ENCODE measurements at regions not wholly inside any gene's neighbourhood (a gene's known extent, or its start where the extent isn't known, plus 50 kb on each side); places are given as distances from the start of the nearest gene placed in this dataset.

DNA sequence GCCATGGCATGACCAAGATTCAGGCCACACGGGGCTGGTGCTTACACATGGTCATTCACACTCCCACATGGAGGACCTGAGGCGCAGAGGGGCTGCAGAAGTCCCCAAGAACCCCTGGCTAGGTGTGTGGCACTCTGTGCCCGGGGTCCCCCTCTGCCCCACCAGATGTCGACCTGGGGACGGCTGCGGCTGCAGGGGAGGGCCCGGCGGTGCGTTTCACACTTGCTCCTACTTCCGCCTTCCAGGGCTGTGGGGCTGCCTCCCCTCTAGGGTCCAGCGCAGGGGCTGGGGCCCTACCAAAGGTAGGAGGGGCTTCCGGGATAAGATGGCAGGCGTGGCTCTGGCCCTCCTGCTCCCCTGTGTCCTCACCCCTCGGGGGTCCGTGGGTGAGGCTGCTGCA is 81.1 kb upstream of the SLCO4A1 start:
- intact Hi-C loops (cut with micrococcal nuclease; ENCODE audit: unreplicated experiment): no loop called here
- in situ Hi-C loops (cut with HindIII; ENCODE audit: low pct_unique_long_range_greater_than_20kb, low sequenced_read_pairs): no loop called here
- Histone ChIP-seq H3K9me3 (ENCODE audit: control insufficient read depth, insufficient read depth, low read depth, low read length) (no peaks in the 10 kb centered on the region), H3K4me1 (ENCODE audit: control insufficient read depth, insufficient read depth, low read length) (peaks cover 46% of the 10 kb centered on the region), H3K4me3 (ENCODE audit: low read depth in 2 of 2, low read length in 2 of 2) (no peak overlapping the region), H3K27ac (ENCODE audit: low read length) (peak overlapping the region; percentile 17; the same call in 1 of the 2 replicates), H3K27me3 (ENCODE audit: control insufficient read depth, insufficient read depth, low read length) (no peaks in the 10 kb centered on the region), H3K36me3 (ENCODE audit: control insufficient read depth, insufficient read depth, low read length) (no peaks in the 10 kb centered on the region)
- no TSS peak for BruUV-seq (replicated peaks)
- ATAC-seq (no peak), DNase-seq (ENCODE audit: low read depth, low spot score) (no peak)
- POLR2A ChIA-PET: no interaction called here
- TF ChIP-seq, protein P1, sequence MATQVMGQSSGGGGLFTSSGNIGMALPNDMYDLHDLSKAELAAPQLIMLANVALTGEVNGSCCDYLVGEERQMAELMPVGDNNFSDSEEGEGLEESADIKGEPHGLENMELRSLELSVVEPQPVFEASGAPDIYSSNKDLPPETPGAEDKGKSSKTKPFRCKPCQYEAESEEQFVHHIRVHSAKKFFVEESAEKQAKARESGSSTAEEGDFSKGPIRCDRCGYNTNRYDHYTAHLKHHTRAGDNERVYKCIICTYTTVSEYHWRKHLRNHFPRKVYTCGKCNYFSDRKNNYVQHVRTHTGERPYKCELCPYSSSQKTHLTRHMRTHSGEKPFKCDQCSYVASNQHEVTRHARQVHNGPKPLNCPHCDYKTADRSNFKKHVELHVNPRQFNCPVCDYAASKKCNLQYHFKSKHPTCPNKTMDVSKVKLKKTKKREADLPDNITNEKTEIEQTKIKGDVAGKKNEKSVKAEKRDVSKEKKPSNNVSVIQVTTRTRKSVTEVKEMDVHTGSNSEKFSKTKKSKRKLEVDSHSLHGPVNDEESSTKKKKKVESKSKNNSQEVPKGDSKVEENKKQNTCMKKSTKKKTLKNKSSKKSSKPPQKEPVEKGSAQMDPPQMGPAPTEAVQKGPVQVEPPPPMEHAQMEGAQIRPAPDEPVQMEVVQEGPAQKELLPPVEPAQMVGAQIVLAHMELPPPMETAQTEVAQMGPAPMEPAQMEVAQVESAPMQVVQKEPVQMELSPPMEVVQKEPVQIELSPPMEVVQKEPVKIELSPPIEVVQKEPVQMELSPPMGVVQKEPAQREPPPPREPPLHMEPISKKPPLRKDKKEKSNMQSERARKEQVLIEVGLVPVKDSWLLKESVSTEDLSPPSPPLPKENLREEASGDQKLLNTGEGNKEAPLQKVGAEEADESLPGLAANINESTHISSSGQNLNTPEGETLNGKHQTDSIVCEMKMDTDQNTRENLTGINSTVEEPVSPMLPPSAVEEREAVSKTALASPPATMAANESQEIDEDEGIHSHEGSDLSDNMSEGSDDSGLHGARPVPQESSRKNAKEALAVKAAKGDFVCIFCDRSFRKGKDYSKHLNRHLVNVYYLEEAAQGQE (IDR thresholded peaks at IDR 0.05; ENCODE audit: insufficient read depth in 1 of 2, low read depth in 2 of 2, low read length in 1 of 2): no peak
- TF ChIP-seq, protein P2, sequence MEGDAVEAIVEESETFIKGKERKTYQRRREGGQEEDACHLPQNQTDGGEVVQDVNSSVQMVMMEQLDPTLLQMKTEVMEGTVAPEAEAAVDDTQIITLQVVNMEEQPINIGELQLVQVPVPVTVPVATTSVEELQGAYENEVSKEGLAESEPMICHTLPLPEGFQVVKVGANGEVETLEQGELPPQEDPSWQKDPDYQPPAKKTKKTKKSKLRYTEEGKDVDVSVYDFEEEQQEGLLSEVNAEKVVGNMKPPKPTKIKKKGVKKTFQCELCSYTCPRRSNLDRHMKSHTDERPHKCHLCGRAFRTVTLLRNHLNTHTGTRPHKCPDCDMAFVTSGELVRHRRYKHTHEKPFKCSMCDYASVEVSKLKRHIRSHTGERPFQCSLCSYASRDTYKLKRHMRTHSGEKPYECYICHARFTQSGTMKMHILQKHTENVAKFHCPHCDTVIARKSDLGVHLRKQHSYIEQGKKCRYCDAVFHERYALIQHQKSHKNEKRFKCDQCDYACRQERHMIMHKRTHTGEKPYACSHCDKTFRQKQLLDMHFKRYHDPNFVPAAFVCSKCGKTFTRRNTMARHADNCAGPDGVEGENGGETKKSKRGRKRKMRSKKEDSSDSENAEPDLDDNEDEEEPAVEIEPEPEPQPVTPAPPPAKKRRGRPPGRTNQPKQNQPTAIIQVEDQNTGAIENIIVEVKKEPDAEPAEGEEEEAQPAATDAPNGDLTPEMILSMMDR (IDR thresholded peaks at IDR 0.05): no peak
- no peak for TF ChIP-seq SIN3A (IDR thresholded peaks at IDR 0.05; ENCODE audit: borderline replicate concordance, insufficient read depth, low read depth, low read length)
- no peak for TF ChIP-seq POLR2AphosphoS5 (IDR thresholded peaks at IDR 0.05; ENCODE audit: low read depth, low read length)
- TF ChIP-seq TCF7L2 (IDR thresholded peaks at IDR 0.05; ENCODE audit: low read depth, low read length): no peak
- CTCF ChIA-PET: no interaction called here

DNA sequence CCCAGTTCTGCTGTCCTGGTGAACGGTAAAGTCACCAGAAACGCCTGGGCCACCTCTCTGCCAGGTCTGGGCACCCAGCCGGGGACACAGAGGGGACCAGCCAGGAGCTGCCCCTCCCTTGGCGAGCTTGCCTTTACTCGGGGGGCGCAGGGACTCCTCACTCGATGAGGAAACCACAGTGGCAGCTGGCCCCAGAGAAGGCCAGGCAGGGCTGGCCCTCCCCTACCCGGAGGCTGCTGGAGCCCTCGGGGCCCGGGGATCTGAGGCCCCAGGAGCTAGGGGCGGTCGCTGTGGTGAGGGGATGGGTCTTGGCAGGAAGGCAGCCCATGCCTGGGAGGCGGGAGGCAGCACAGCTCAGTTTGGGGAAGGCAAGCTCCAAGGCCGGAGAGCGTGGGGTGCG is 80.4 kb upstream of the SLCO4A1 start:
- DNase-seq (ENCODE audit: low read depth, low spot score) (no peak), ATAC-seq (no peak)
- POLR2A ChIA-PET: no interaction called here
- TF ChIP-seq POLR2AphosphoS5 (IDR thresholded peaks at IDR 0.05; ENCODE audit: low read depth, low read length) (no peak), SIN3A (IDR thresholded peaks at IDR 0.05; ENCODE audit: borderline replicate concordance, insufficient read depth, low read depth, low read length) (no peak), TCF7L2 (IDR thresholded peaks at IDR 0.05; ENCODE audit: low read depth, low read length) (no peak)
- TF ChIP-seq, protein P2 (IDR thresholded peaks at IDR 0.05): no peak
- TF ChIP-seq, protein P1 (IDR thresholded peaks at IDR 0.05; ENCODE audit: insufficient read depth in 1 of 2, low read depth in 2 of 2, low read length in 1 of 2): no peak
- Histone ChIP-seq H3K27ac (ENCODE audit: low read length) (no peak overlapping the region; the same call in 1 of the 2 replicates), H3K27me3 (ENCODE audit: control insufficient read depth, insufficient read depth, low read length) (no peaks in the 10 kb centered on the region), H3K36me3 (ENCODE audit: control insufficient read depth, insufficient read depth, low read length) (no peaks in the 10 kb centered on the region), H3K4me3 (ENCODE audit: low read depth in 2 of 2, low read length in 2 of 2) (no peak overlapping the region), H3K9me3 (ENCODE audit: control insufficient read depth, insufficient read depth, low read depth, low read length) (no peaks in the 10 kb centered on the region), H3K4me1 (ENCODE audit: control insufficient read depth, insufficient read depth, low read length) (peaks cover 44% of the 10 kb centered on the region)
- in situ Hi-C loops (cut with HindIII; ENCODE audit: low pct_unique_long_range_greater_than_20kb, low sequenced_read_pairs): no loop called here
- CTCF ChIA-PET: no interaction called here
- intact Hi-C loops (cut with micrococcal nuclease; ENCODE audit: unreplicated experiment): no loop called here
- BruUV-seq (replicated peaks): no TSS peak
